IMR-90 (cell line): ENCODE measurements at regions not wholly inside any gene's neighbourhood (a gene's known extent, or its start where the extent isn't known, plus 50 kb on each side); places are given as distances from the start of the nearest gene placed in this dataset.

Source experiments
- ATAC-seq: fragments of 200-7000 bp; cut with Tn5 transposase; 2 replicates; pipeline ENCODE4 v1.9.1; 2020; ENCODE audit warnings: low read depth, mild to moderate bottlenecking, moderate library complexity
- BruUV-seq: library from RNA; stranded (reverse); fragments of 400-500 nt; replicated peaks from 2 replicates; lab custom pipeline; 2021; lab: Mats Ljungman, UMichigan
- CTCF ChIA-PET: fragments of 300-600 bp; formaldehyde crosslinking; extraction: SDS; loops from one replicate; lab custom pipeline; 2021; ENCODE audit warnings: antibody characterized with exemption; lab: Yijun Ruan, JAX
- POLR2A ChIA-PET: fragments of 300-600 bp; sonication (Branson Sonifier 250); formaldehyde crosslinking; loops from one replicate; lab custom pipeline; 2022; ENCODE audit warnings: antibody characterized with exemption; ENCODE audit not compliant: unreplicated experiment; lab: Charles Lee
- DNase-seq: peaks from one replicate; pipeline ENCODE4 v3.0.0; 2013
- H2AFZ ChIP-seq: replicated peaks from 2 replicates; pipeline ENCODE3; 2013; ENCODE audit warnings: low read length, mild to moderate bottlenecking; ENCODE audit not compliant: poor library complexity
- H2AK5ac ChIP-seq: 2 replicates; pipeline ENCODE4 v1.6.1; 2013; ENCODE audit warnings: low read depth, low read length, inconsistent platforms
- H2AK9ac ChIP-seq: replicated peaks from 2 replicates; pipeline ENCODE3; 2013; ENCODE audit warnings: mild to moderate bottlenecking, low read depth, low read length, moderate library complexity; ENCODE audit not compliant: poor library complexity
- H2BK120ac ChIP-seq: 2 replicates; pipeline ENCODE4 v1.6.1; 2013; ENCODE audit warnings: low read depth, low read length, inconsistent platforms
- H2BK15ac ChIP-seq: 3 replicates; pipeline ENCODE4 v1.6.1; 2013; ENCODE audit warnings: low read depth, low read length, inconsistent platforms
- H2BK20ac ChIP-seq: 2 replicates; pipeline ENCODE4 v1.6.1; 2013; ENCODE audit warnings: low read depth, mild to moderate bottlenecking, inconsistent platforms, low read length, moderate library complexity
- H2BK5ac ChIP-seq: 2 replicates; pipeline ENCODE4 v1.6.1; 2013; ENCODE audit warnings: mild to moderate bottlenecking, low read depth, low read length, inconsistent platforms; ENCODE audit not compliant: poor library complexity, severe bottlenecking
- H3K14ac ChIP-seq: replicated peaks from 2 replicates; pipeline ENCODE4 v1.6.1; 2013; ENCODE audit warnings: low read depth, low read length, inconsistent platforms
- H3K18ac ChIP-seq: 2 replicates; pipeline ENCODE4 v1.6.1; 2013; ENCODE audit warnings: low read depth, low read length, control low read depth
- H3K23ac ChIP-seq: 2 replicates; pipeline ENCODE4 v1.6.1; 2013; ENCODE audit warnings: low read depth, low read length, inconsistent platforms
- H3K27ac ChIP-seq: 2 replicates; pipeline ENCODE4 v1.5.1; 2013; ENCODE audit warnings: mild to moderate bottlenecking, control low read depth, low read length; ENCODE audit not compliant: insufficient read depth
- H3K27me3 ChIP-seq: 2 replicates; pipeline ENCODE4 v1.6.1; 2013; ENCODE audit warnings: low read length; ENCODE audit not compliant: control insufficient read depth, insufficient read depth
- H3K36me3 ChIP-seq: 2 replicates; pipeline ENCODE4 v1.6.1; 2013; ENCODE audit warnings: low read length, mixed read lengths; ENCODE audit not compliant: control insufficient read depth, insufficient read depth
- H3K4ac ChIP-seq: 2 replicates; pipeline ENCODE4 v1.6.1; 2013; ENCODE audit warnings: low read depth, low read length, inconsistent platforms
- H3K4me1 ChIP-seq: 2 replicates; pipeline ENCODE4 v1.6.1; 2013; ENCODE audit warnings: low read length, mixed read lengths; ENCODE audit not compliant: control insufficient read depth, insufficient read depth
- H3K4me2 ChIP-seq: 2 replicates; pipeline ENCODE4 v1.6.1; 2013; ENCODE audit warnings: low read depth, mild to moderate bottlenecking, control low read depth, low read length, moderate library complexity
- H3K4me3 ChIP-seq: 2 replicates; pipeline ENCODE4 v1.5.1; 2013; ENCODE audit warnings: low read depth, mild to moderate bottlenecking, control low read depth, low read length, moderate library complexity; ENCODE audit not compliant: insufficient read depth
- H3K56ac ChIP-seq: 2 replicates; pipeline ENCODE4 v1.6.1; 2013; ENCODE audit warnings: low read length, inconsistent platforms; ENCODE audit not compliant: insufficient read depth; ENCODE audit errors: extremely low read depth
- H3K79me1 ChIP-seq, 2 experiments: 2 replicates each; pipeline ENCODE4 v1.6.1; 2013; ENCODE audit warnings: low read length in 2 of 2, inconsistent platforms in 1 of 2, low read depth in 1 of 2
- H3K9ac ChIP-seq: 2 replicates; pipeline ENCODE4 v1.6.1; 2013; ENCODE audit warnings: low read depth, low read length, control low read depth
- H3K9me1 ChIP-seq: 2 replicates; pipeline ENCODE4 v1.6.1; 2013; ENCODE audit warnings: low read length, inconsistent platforms; ENCODE audit not compliant: insufficient read depth
- H3K9me3 ChIP-seq: 2 replicates; pipeline ENCODE4 v1.6.1; 2013; ENCODE audit warnings: low read length; ENCODE audit not compliant: control insufficient read depth, insufficient read depth
- H4K20me1 ChIP-seq: 2 replicates; pipeline ENCODE4 v1.6.1; 2013; ENCODE audit warnings: low read length, inconsistent platforms; ENCODE audit not compliant: insufficient read depth
- H4K5ac ChIP-seq: 2 replicates; pipeline ENCODE4 v1.6.1; 2013; ENCODE audit warnings: mild to moderate bottlenecking, low read depth, low read length, control low read depth
- H4K8ac ChIP-seq, 2 experiments: 2 replicates each; pipeline ENCODE4 v1.6.1; 2013; ENCODE audit warnings: low read depth in 2 of 2, low read length in 2 of 2, control low read depth in 1 of 2, inconsistent platforms in 1 of 2
- H4K91ac ChIP-seq: 2 replicates; pipeline ENCODE4 v1.6.1; 2013; ENCODE audit warnings: low read depth, low read length, inconsistent platforms; ENCODE audit not compliant: insufficient read depth
- BHLHE40 ChIP-seq: fragments of 150-350 bp; IDR thresholded peaks from 2 replicates; pipeline ENCODE4 v1.6.1; 2016; ENCODE audit warnings: mild to moderate bottlenecking, low read depth, low read length
- CEBPB ChIP-seq: IDR thresholded peaks from 2 replicates; pipeline ENCODE4 v1.6.1; 2012; ENCODE audit warnings: low read depth, low read length, improper control_type of control experiment
- CHD1 ChIP-seq: IDR thresholded peaks from 2 replicates; pipeline ENCODE4 v1.6.1; 2012; ENCODE audit warnings: low read depth, low read length, improper control_type of control experiment
- MXI1 ChIP-seq: IDR thresholded peaks from 2 replicates; pipeline ENCODE4 v1.6.1; 2012; ENCODE audit warnings: low read depth, mild to moderate bottlenecking, low read length, moderate library complexity, borderline replicate concordance
- USF2 ChIP-seq: fragments of 150-350 bp; IDR thresholded peaks from 2 replicates; pipeline ENCODE4 v1.6.1; 2017; ENCODE audit warnings: mild to moderate bottlenecking, antibody characterized with exemption, low read length, low read depth
- WGBS, 2 experiments: methylation state at CpG; one replicate each; pipeline versions ENCODE4 v1.1.5 to v1.1.7; 2013; ENCODE audit warnings: missing lambda C conversion rate in 2 of 2; ENCODE audit not compliant: insufficient read length in 1 of 2; ENCODE audit errors: extremely low coverage in 2 of 2; 5-methylcytosine and 5-hydroxymethylcytosine counted together
- dilution Hi-C: fragments of 300-500 bp; cut with HindIII; formaldehyde crosslinking; loops from one replicate; pipeline ENCODE4 v1.14.3; 2018; ENCODE audit warnings: low sequenced_read_pairs; ENCODE audit not compliant: unreplicated experiment
- in situ Hi-C: fragments of 300-500 bp; cut with MboI; formaldehyde crosslinking; loops from 3 replicates; pipeline ENCODE4 v1.14.3; 2019; ENCODE audit warnings: low sequenced_read_pairs, inconsistent platforms, mixed read lengths
- intact Hi-C: fragments of 100-400 bp; cut with micrococcal nuclease; formaldehyde crosslinking; loops from 2 replicates; pipeline ENCODE4 v1.10.0; 2022

- Histone ChIP-seq H2BK120ac (no peak overlapping the region), H3K9me3 (peaks cover 21% of the 10 kb centered on the region), H4K20me1 (no peaks in the 10 kb centered on the region), H3K23ac (no peak overlapping the region), H3K4ac (no peak overlapping the region), H3K9ac (no peak overlapping the region), H2AFZ (peak overlapping the region; percentile 67), H3K79me1 (no peaks in the 10 kb centered on the region), H3K4me1 (no peaks in the 10 kb centered on the region), H3K9me1 (no peaks in the 10 kb centered on the region), H3K4me2 (no peak overlapping the region), H4K5ac (no peak overlapping the region), H3K36me3 (no peaks in the 10 kb centered on the region), H4K91ac (no peak overlapping the region), H2AK5ac (no peak overlapping the region), H3K27ac (no peak overlapping the region), H3K18ac (no peak overlapping the region), H3K27me3 (no peaks in the 10 kb centered on the region), H3K56ac (no peak overlapping the region), H4K8ac (no peak overlapping the region), H3K14ac (no peak overlapping the region), H2BK20ac (no peak overlapping the region), H2BK5ac (no peak overlapping the region), H2AK9ac (no peak overlapping the region), H3K4me3 (no peak overlapping the region), H2BK15ac (no peak overlapping the region)
- CTCF ChIA-PET, result no interaction called here
- dilution Hi-C loops, result no loop called here
- DNase-seq, result no peak
- WGBS, 2 experiments, result 65% methylated on average over 10 of the region's 11 CpGs; no CpG with 5 or more reads in 1 of the 2 experiments
- ATAC-seq, result no peak
- in situ Hi-C loops, result no loop called here
- TF ChIP-seq CEBPB, result no peak
- no peak for TF ChIP-seq BHLHE40
- TF ChIP-seq MXI1, result no peak
- no peak for TF ChIP-seq USF2
- no peak for TF ChIP-seq CHD1
- intact Hi-C loops, result no loop called here
- no TSS peak for BruUV-seq
- POLR2A ChIA-PET, result no interaction called here
Measured at GRCh38 chr14:104403421-104404220, 175.9 kb upstream of the C14orf180 start.
